Esophagus squamous epithelium (tissue), 5 donors: ENCODE measurements at regions not wholly inside any gene's neighbourhood (a gene's known extent, or its start where the extent isn't known, plus 50 kb on each side); places are given as distances from the start of the nearest gene placed in this dataset.

ENCODE experiments used
- DNase-seq: peaks from one replicate; lab custom pipeline; 2025; lab: John Stamatoyannopoulos, UW
- H3K27ac ChIP-seq, 4 donors: fragments of 200-600 bp; sonication (generic); one replicate each; pipeline ENCODE4 v1.5.1; 2016 to 2019; ENCODE audit warnings: mild to moderate bottlenecking in 1 of 4
- H3K27me3 ChIP-seq, 4 donors: fragments of 200-600 bp; sonication (generic); 1 replicate in 3 of 4; 2 replicates in 1 of 4; pipeline versions ENCODE4 v1.5.1 to v1.6.0; 2017 to 2021; ENCODE audit warnings: antibody characterized with exemption in 1 of 4
- H3K36me3 ChIP-seq, 3 donors: fragments of 200-600 bp; sonication (generic); one replicate each; pipeline ENCODE4 v1.5.1; 2016 to 2019
- H3K4me1 ChIP-seq, 3 donors: fragments of 200-600 bp; sonication (generic); one replicate each; pipeline ENCODE4 v1.5.1; 2017 to 2019
- H3K4me3 ChIP-seq, 4 donors: fragments of 200-600 bp; sonication (generic); 1 replicate in 3 of 4; 2 replicates in 1 of 4; pipeline ENCODE4 v1.5.1; 2016 to 2019; ENCODE audit warnings: mild to moderate bottlenecking in 2 of 4, moderate library complexity in 1 of 4
- H3K9me3 ChIP-seq, 3 donors: fragments of 200-600 bp; sonication (generic); one replicate each; pipeline ENCODE4 v1.5.1; 2016 to 2019
- CTCF ChIP-seq, 6 experiments: fragments of 450-650 bp in 4 of 6; fragments of 200-600 bp in 2 of 6; sonication (generic) in 2 of 6; IDR thresholded peaks; one replicate each; pipeline ENCODE4 v1.5.1; 2016 to 2019; ENCODE audit warnings: antibody characterized with exemption in 6 of 6, mild to moderate bottlenecking in 4 of 6, moderate library complexity in 4 of 6
- POLR2A ChIP-seq, 4 donors: fragments of 450-650 bp; IDR thresholded peaks; one replicate each; pipeline ENCODE4 v1.6.1; 2017; ENCODE audit warnings: antibody characterized with exemption in 4 of 4, mild to moderate bottlenecking in 4 of 4, moderate library complexity in 3 of 4
- WGBS, 2 donors: methylation state at CpG; one replicate each; pipeline ENCODE4 v1.1.5; 2018; 5-methylcytosine and 5-hydroxymethylcytosine counted together
- intact Hi-C: fragments of 100-400 bp; cut with DNase I; formaldehyde crosslinking; loops from one replicate; pipeline ENCODE4 v1.15.0; 2022
- donor health status: DM: yes; HTN: yes; CAD: no.

DNA sequence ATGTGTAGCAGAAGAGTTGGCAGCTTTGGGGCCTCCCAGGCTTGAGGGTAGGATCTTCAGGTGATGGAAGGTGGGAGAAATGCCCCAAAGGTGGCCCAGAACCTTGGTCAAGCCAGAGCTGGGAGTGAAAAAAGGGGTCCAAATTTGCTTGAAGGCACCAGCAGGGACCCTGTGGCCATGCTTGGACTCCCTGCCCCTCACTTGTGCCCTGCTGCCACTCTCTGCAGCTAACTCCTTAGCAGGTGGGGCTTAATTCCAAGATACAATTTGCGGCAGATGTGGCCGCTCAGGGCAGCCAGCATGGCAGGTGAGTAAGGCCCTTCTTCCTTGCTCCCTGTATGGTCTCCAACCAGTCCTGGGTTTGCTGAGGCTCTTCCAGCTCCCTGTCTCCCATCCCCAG, 51.3 kb upstream of the ADRA1D start:
- H3K36me3 ChIP-seq = no peaks in the 10 kb centered on the region
- peaks cover 0 to 6% (median 0%) of the 10 kb centered on the region in 3 donors for H3K4me1 ChIP-seq
- H3K27me3 ChIP-seq = peaks cover 0 to 5% (median 0%) of the 10 kb centered on the region in 4 donors
- H3K27ac ChIP-seq = no peak overlapping the region
- no peak overlapping the region for H3K4me3 ChIP-seq
- TF ChIP-seq CTCF (IDR thresholded peaks at IDR 0.05) (no peak), POLR2A (IDR thresholded peaks at IDR 0.05) (no peak)
- 100% methylated on average over 1 of the region's 2 CpGs; no CpG with 5 or more reads in 1 of the 2 donors for WGBS, 2 donors
- DNase-seq = no peak
- intact Hi-C loops = no loop called here
- no peaks in the 10 kb centered on the region for H3K9me3 ChIP-seq

DNA sequence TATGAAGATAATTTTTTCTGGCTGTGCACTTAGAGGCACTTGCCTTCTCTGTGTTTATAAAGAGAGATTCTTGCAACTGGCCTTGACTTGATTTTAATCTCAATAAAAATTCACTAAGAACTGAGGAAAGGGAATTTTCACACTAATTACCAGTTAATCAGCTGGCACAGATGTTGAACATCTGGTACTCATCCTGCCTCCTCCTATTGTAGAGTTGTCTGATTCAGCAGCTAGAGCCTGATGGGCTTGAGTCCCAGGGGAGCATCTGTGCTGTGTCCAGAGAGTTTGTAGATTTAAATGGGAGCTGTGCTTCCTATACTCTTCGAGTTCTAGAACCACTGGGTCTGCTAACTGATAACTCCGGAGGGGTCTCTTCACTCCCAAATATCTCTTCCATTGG, 50.7 kb upstream of the ADRA1D start:
- Histone ChIP-seq H3K27ac (no peak overlapping the region), H3K36me3 (no peaks in the 10 kb centered on the region), H3K4me3 (no peak overlapping the region), H3K27me3 (peaks cover 0 to 10% (median 0%) of the 10 kb centered on the region in 4 donors), H3K9me3 (no peaks in the 10 kb centered on the region), H3K4me1 (peaks cover 0 to 6% (median 0%) of the 10 kb centered on the region in 3 donors)
- no peak for TF ChIP-seq POLR2A (IDR thresholded peaks at IDR 0.05)
- TF ChIP-seq CTCF (IDR thresholded peaks at IDR 0.05) = no peak
- intact Hi-C loops = no loop called here
- DNase-seq = no peak
- WGBS, 2 donors = 54 to 63% methylated on average over 2 of the region's 2 CpGs

DNA sequence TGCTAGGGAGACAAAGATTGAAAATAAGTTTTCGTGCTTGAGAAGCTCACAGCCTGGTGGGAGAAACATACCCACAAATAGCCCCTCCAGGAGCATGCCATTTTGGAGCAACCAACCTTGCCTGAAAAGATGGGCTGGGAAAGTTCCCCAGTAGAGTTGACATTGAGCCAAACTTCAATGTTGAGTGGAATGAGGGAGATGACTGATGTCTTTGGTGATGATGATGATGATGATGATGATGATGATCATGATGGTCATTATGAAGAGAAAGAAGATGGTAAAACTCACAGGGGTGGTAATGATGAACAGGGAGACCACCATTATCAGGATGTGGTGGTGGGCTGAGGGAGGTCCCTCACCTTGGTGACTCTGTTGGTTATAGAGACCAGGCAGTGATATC, 50.1 kb upstream of the ADRA1D start:
- H3K4me3 ChIP-seq = no peak overlapping the region
- H3K9me3 ChIP-seq = no peaks in the 10 kb centered on the region
- H3K27ac ChIP-seq = no peak overlapping the region
- TF ChIP-seq POLR2A (IDR thresholded peaks at IDR 0.05) = no peak
- TF ChIP-seq CTCF (IDR thresholded peaks at IDR 0.05) = no peak
- WGBS, 2 donors = 69 to 100% methylated on average over 1 of the region's 1 CpG
- no peak for DNase-seq
- H3K36me3 ChIP-seq = no peaks in the 10 kb centered on the region
- intact Hi-C loops = no loop called here
- H3K4me1 ChIP-seq = peaks cover 0 to 6% (median 0%) of the 10 kb centered on the region in 3 donors
- peaks cover 0 to 10% (median 0%) of the 10 kb centered on the region in 4 donors for H3K27me3 ChIP-seq
